ENCODE measurements at regions not wholly inside any gene's neighbourhood (a gene's known extent, or its start where the extent isn't known, plus 50 kb on each side); places are given as distances from the start of the nearest gene placed in this dataset.

DNA sequence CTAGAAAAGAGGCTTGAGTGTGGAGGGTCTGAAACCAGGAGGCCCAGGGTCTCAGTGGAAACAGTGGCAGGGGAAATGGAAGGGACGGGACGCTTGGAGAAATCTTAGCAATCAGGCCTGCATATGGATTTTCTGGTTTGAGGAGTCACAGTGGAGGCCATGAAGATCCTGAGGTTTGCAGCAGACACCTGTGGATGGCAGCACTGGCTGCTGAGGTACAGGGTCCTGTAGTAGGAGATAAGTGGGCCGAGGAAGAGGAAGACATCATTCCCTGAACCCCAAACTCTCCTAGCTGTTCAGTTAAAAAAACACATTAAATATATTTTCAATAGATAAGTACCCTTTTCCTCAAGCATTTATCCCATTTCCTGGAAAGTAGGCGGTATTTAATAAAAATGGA lies 208.8 kb upstream of the IGFBP3 start:
- TF ChIP-seq CTCF (IDR thresholded peaks at IDR 0.05; ENCODE audit: insufficient read depth, low read depth, low read length) (peak; percentile 35), EZH2 (IDR thresholded peaks at IDR 0.05; ENCODE audit: insufficient read depth, low read length) (no peak)
